Pancreas (tissue), 10 donors: ENCODE measurements at regions not wholly inside any gene's neighbourhood (a gene's known extent, or its start where the extent isn't known, plus 50 kb on each side); places are given as distances from the start of the nearest gene placed in this dataset.
A peak's percentile ranks its signal among the peaks of the same experiment; 100 is the strongest.

Experiments
- ATAC-seq, 4 donors: fragments of 200-7000 bp; cut with Tn5 transposase; one replicate each; pipeline versions ENCODE4 v1.8.0 to v1.9.1; 2020; ENCODE audit warnings: mild to moderate bottlenecking in 4 of 4, moderate library complexity in 4 of 4
- DNase-seq, 6 donors: peaks; one replicate each; pipeline ENCODE4 v3.0.0-alpha.2; 2020
- FAIRE-seq: peaks from 2 replicates; lab custom pipeline; 2012; peaks lifted over from hg19 to GRCh38; lab: Jason Lieb, UNC
- H3K27ac ChIP-seq, 4 donors: fragments of 200-600 bp; sonication (generic); 1 replicate in 3 of 4; 2 replicates in 1 of 4; pipeline versions ENCODE4 v1.5.0 to v1.8.0; 2020
- H3K27me3 ChIP-seq, 4 donors: fragments of 200-600 bp; one replicate each; pipeline ENCODE4 v1.8.0; 2021
- H3K36me3 ChIP-seq, 3 donors: fragments of 200-600 bp; sonication (generic) in 1 of 3; one replicate each; pipeline versions ENCODE4 v1.5.0 to v1.8.0; 2020 to 2021
- H3K4me1 ChIP-seq, 3 donors: fragments of 200-600 bp; one replicate each; pipeline ENCODE4 v1.8.0; 2021
- H3K4me3 ChIP-seq, 4 donors: fragments of 200-600 bp; sonication (generic) in 2 of 4; one replicate each; pipeline versions ENCODE4 v1.5.0 to v1.8.0; 2020 to 2021
- H3K9me3 ChIP-seq, 4 donors: fragments of 200-600 bp; one replicate each; pipeline ENCODE4 v1.8.0; 2021
- WGBS, 2 donors: extraction: QIAGEN DNeasy Blood & Tissue Kit; methylation state at CpG; one replicate each; pipeline ENCODE4 v1.1.7; 2013; 5-methylcytosine and 5-hydroxymethylcytosine counted together
- intact Hi-C, 3 donors: fragments of 100-400 bp; cut with DNase I; formaldehyde crosslinking; loops; one replicate each; pipeline versions ENCODE4 v1.11.1 to v1.14.2; 2022
- TF ChIP-seq, protein P1 (sequence below), 4 donors: fragments of 200-600 bp; sonication (generic) in 3 of 4; IDR thresholded peaks; one replicate each; pipeline versions ENCODE4 v1.5.0 to v1.8.0; 2021; ENCODE audit warnings: antibody characterized with exemption in 4 of 4
- donor health status: healthy with polysubstance abuse.
- donor health status: DM: no; HTN: no; CAD: no; lungs with moderate emphysema.
- donor health status: DM: no; HTN: no; CAD: no.
- donor health status: control.
- donor health status: control.
- donor health status: Bipolar disorder and iron deficiency.
- donor health status: DM: yes; HTN: yes; CAD: no.
- donor health status: DM: no; HTN: no; CAD: no.
- donor health status: DM: no; HTN: no; CAD: no.
- donor health status: DM: yes; HTN: yes; CAD: no.

DNA sequence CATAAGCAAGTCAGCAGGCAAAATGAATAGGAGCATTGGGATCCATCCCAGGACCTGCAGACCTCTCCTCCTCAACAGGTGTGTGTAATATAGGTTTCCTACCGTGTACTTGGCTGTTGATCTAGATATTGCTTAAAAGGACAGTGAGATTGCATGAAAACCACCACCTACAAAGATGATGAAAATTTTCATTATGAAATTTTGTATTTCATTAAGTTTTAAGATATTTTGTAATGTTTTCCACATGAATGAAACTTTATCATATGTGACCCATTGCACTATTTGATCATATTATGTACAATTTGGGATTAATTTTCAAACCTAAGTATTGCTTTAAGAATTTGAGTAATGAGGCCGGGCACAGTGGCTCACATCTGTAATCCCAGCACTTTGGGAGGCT, 94.3 kb upstream of the TRPM1 start:
- Histone ChIP-seq H3K9me3 (no peaks in the 10 kb centered on the region), H3K27me3 (no peaks in the 10 kb centered on the region), H3K27ac (no peak overlapping the region), H3K4me1 (no peaks in the 10 kb centered on the region), H3K36me3 (no peaks in the 10 kb centered on the region), H3K4me3 (no peak overlapping the region)
- TF ChIP-seq, protein P1, sequence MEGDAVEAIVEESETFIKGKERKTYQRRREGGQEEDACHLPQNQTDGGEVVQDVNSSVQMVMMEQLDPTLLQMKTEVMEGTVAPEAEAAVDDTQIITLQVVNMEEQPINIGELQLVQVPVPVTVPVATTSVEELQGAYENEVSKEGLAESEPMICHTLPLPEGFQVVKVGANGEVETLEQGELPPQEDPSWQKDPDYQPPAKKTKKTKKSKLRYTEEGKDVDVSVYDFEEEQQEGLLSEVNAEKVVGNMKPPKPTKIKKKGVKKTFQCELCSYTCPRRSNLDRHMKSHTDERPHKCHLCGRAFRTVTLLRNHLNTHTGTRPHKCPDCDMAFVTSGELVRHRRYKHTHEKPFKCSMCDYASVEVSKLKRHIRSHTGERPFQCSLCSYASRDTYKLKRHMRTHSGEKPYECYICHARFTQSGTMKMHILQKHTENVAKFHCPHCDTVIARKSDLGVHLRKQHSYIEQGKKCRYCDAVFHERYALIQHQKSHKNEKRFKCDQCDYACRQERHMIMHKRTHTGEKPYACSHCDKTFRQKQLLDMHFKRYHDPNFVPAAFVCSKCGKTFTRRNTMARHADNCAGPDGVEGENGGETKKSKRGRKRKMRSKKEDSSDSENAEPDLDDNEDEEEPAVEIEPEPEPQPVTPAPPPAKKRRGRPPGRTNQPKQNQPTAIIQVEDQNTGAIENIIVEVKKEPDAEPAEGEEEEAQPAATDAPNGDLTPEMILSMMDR (IDR thresholded peaks at IDR 0.05), result no peak
- intact Hi-C loops, result no loop called here
- FAIRE-seq (no peak), DNase-seq (no peak), ATAC-seq (no peak)
- WGBS, 2 donors, result 61 to 65% methylated on average over 2 of the region's 2 CpGs

DNA sequence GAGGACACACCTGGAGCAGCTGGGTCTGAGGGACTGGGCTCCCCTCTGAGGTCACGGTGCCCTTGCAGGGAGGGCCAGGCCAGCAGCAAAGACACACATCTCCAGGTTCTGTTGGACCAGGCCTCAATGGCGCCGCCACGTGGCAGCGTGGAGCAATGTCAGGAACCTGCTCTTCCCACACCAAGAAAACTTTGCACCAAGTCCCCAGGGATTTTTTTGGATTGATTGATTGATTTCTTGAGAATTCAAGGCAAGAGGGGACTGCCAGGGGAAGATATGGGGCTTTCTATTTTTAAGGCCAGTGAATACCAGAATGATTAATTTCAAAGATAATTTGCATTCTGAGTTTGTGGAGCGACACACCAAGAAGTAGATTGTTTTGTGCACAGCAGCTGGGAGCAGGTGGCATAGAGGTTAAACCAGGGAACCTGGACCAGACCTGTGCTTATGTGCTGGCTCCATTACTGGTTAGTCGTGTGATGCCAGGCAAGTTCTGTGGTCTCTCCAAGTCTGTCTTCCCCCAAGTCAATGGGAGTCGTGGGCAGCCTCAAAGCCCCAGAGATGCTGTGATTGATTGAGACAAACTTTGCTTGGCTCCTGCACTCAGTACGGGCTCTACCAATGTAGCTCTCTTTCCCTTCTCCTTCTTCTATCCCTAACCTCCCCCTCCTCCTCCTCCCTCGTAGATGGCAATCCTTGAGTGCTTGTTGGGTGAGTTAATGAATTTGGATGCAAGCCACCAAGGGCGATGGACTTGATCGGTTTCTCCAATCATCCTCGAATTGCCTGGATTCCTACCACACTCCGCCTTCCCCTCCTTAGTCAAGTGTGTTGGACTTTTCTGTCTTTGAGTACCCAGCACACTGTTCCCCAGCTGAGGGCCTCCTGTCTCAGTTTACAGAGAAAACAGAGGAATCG, 96.2 kb upstream of the TRPM1 start:
- H3K36me3 ChIP-seq, result no peaks in the 10 kb centered on the region
- no peaks in the 10 kb centered on the region for H3K27me3 ChIP-seq
- 50 to 52% methylated on average over 15 of the region's 15 CpGs for WGBS, 2 donors
- peak in 1 of 6 donors; percentile 34 for DNase-seq
- no peaks in the 10 kb centered on the region for H3K4me1 ChIP-seq
- FAIRE-seq, result no peak
- intact Hi-C loops, result no loop called here
- no peak overlapping the region for H3K4me3 ChIP-seq
- TF ChIP-seq, protein P1 (IDR thresholded peaks at IDR 0.05), result peak in 3 of 4 donors; percentile 13 to 21 (median 16)
- no peak overlapping the region for H3K27ac ChIP-seq
- H3K9me3 ChIP-seq, result no peaks in the 10 kb centered on the region
- ATAC-seq, result peak in 2 of 4 donors; percentile 42 to 66

DNA sequence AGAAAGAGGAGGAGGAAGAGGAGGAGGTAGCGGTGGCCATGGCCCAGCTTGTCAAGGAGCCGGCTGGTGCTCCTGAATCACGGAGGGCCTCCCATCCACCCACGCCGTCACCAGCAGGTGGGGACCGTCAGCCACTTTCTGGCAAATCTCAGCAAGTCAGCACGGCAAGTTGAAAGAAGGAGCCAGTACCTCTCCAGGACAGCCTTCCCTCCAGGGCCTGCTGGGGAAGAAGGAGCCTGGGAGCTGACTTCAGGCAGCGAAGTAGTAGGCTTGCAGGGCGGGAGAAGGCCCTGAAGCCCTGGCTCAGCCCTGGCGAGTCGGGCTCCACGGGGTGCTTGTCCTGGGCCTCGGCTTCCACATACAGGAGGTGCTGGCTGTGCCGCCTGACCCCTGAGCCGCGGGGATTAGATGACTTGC, 99.2 kb upstream of the TRPM1 start:
- Histone ChIP-seq H3K36me3 (no peaks in the 10 kb centered on the region), H3K27ac (no peak overlapping the region), H3K4me3 (no peak overlapping the region), H3K27me3 (no peaks in the 10 kb centered on the region), H3K4me1 (no peaks in the 10 kb centered on the region), H3K9me3 (no peaks in the 10 kb centered on the region)
- intact Hi-C loops, result loop anchor here in 1 of 3 donors (5.0 kb wide), 1 partner anchor 287 kb away; no protein-coding TSS in a partner anchor
- 73 to 75% methylated on average over 16 of the region's 16 CpGs for WGBS, 2 donors
- peak in 4 of 6 donors; percentile 44 to 73 (median 50) for DNase-seq
- TF ChIP-seq, protein P1 (IDR thresholded peaks at IDR 0.05), result no peak
- no peak for FAIRE-seq
- peak in 3 of 4 donors; percentile 72 to 88 (median 73) for ATAC-seq

DNA sequence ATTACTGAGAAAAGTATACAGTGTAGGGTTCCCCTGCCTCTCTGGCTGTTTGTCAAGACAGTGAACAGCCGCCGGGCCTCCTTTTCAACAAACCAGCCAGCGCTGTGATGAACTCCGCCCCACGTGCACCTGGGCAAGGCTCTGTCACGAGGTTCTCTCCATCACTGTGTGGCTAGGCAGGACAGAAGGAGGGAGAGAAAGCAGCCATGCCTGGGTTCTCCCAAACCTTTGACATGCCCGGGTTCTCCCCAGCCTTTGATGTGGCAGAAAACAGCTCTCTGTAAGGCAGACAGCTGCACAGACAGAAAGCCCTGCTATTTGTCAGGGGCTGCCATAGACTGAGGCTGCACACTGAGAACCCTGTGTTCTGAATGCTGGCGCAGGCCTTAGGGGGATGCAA, 101.4 kb upstream of the TRPM1 start:
- Histone ChIP-seq H3K9me3 (no peaks in the 10 kb centered on the region), H3K36me3 (no peaks in the 10 kb centered on the region), H3K27me3 (no peaks in the 10 kb centered on the region), H3K4me3 (no peak overlapping the region), H3K27ac (no peak overlapping the region), H3K4me1 (no peaks in the 10 kb centered on the region)
- 79 to 82% methylated on average over 8 of the region's 8 CpGs for WGBS, 2 donors
- DNase-seq (no peak), ATAC-seq (no peak), FAIRE-seq (no peak)
- TF ChIP-seq, protein P1 (IDR thresholded peaks at IDR 0.05), result no peak
- intact Hi-C loops, result loop anchor here in 1 of 3 donors (5.0 kb wide), 1 partner anchor 284 kb away; no protein-coding TSS in a partner anchor

DNA sequence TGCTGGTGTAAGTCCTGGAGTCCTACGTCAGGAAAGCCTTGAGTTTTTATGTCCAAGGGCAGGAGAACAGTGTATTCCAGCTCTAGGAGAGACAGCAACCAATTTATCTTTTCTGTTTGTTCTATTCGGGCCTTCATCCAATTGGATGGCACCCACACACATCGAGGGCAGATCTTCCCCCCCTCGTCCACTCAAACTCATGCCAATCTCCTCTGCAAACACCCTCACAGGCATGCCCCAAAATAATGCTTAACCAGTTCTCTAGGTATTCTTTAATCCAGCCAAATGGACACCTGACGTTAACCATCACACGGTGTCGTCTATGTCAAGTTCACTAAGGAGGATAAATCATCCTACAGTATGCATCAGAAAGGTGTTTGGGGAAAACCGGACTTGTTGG, 102.5 kb upstream of the TRPM1 start:
- TF ChIP-seq, protein P1 (IDR thresholded peaks at IDR 0.05), result no peak
- Histone ChIP-seq H3K4me3 (no peak overlapping the region), H3K27me3 (no peaks in the 10 kb centered on the region), H3K9me3 (no peaks in the 10 kb centered on the region), H3K4me1 (no peaks in the 10 kb centered on the region), H3K36me3 (no peaks in the 10 kb centered on the region), H3K27ac (no peak overlapping the region)
- DNase-seq (no peak), FAIRE-seq (no peak), ATAC-seq (no peak)
- intact Hi-C loops, result loop anchor here in 1 of 3 donors (5.0 kb wide), 1 partner anchor 283 kb away; no protein-coding TSS in a partner anchor
- 39 to 51% methylated on average over 8 of the region's 8 CpGs for WGBS, 2 donors
